Suprapubic skin (tissue), 3 donors: ENCODE measurements at regions not wholly inside any gene's neighbourhood (a gene's known extent, or its start where the extent isn't known, plus 50 kb on each side); places are given as distances from the start of the nearest gene placed in this dataset.

Experiments used
- CTCF ChIP-seq, 2 donors: fragments of 200-600 bp in 1 of 2; fragments of 450-650 bp in 1 of 2; sonication (generic) in 1 of 2; IDR thresholded peaks; one replicate each; pipeline ENCODE4 v1.5.1; 2016 to 2019; ENCODE audit warnings: antibody characterized with exemption in 2 of 2, mild to moderate bottlenecking in 1 of 2, moderate library complexity in 1 of 2
- POLR2A ChIP-seq, 2 donors: fragments of 450-650 bp; IDR thresholded peaks; one replicate each; pipeline ENCODE4 v1.6.1; 2017; ENCODE audit warnings: antibody characterized with exemption in 2 of 2, mild to moderate bottlenecking in 2 of 2, moderate library complexity in 2 of 2

DNA sequence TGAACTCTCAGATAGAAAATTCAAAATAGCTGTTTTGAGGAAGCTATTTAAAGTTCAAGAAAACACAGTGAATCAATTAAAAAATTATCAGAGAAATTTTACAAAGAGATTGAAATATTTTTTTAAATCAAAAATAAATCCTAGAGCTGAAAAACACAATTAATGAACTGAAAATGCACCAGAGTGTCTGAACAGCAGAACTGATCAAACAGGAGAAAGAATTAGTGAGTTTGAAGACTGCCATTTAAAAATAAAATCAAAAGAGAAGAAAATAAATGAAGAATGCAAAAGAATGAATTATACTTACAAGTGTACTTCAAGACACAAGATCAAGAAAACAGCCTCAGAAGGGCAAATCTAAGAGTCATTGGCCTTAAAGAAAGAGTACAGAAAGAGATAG, 1000.2 kb upstream of the ATXN8OS start:
- TF ChIP-seq CTCF (IDR thresholded peaks at IDR 0.05) (no peak), POLR2A (IDR thresholded peaks at IDR 0.05) (no peak)
